ENCODE measurements at regions not wholly inside any gene's neighbourhood (a gene's known extent, or its start where the extent isn't known, plus 50 kb on each side); places are given as distances from the start of the nearest gene placed in this dataset.
"Not testable (repeated sequence)": the region's sequence is repeated elsewhere in the genome, so short reads cannot be mapped to it uniquely, and the experiment has no call there.

- no peak overlapping the region for H3K4me3 ChIP-seq (ENCODE audit: low read length)
- TF ChIP-seq CTCF (conservative IDR thresholded peaks at IDR 0.05; ENCODE audit: low read depth, low read length): no peak
- no peak for DNase-seq (ENCODE audit: low read depth)
These were observed 93.0 kb downstream of the ZBTB18 start for GRCh38 chr1:244144053-244144452.

GRCh38 chr1:244150071-244150470 lies 99.0 kb downstream of the ZBTB18 start:
- no peak for TF ChIP-seq CTCF (conservative IDR thresholded peaks at IDR 0.05; ENCODE audit: low read depth, low read length)
- no peak overlapping the region for H3K4me3 ChIP-seq (ENCODE audit: low read length)

GRCh38 chr1:244150665-244151064 lies 99.6 kb downstream of the ZBTB18 start:
- no peak overlapping the region for H3K4me3 ChIP-seq (ENCODE audit: low read length)
- no peak for TF ChIP-seq CTCF (conservative IDR thresholded peaks at IDR 0.05; ENCODE audit: low read depth, low read length)
- no peak for DNase-seq (ENCODE audit: low read depth)

More at GRCh38 chr1:244150071-244150470, 99.0 kb downstream of the ZBTB18 start:
- no peak for DNase-seq (ENCODE audit: low read depth)

GRCh38 chr1:244151537-244151936 lies 100.5 kb downstream of the ZBTB18 start:
- no peak for DNase-seq (ENCODE audit: low read depth)
- no peak overlapping the region for H3K4me3 ChIP-seq (ENCODE audit: low read length)
- no peak for TF ChIP-seq CTCF (conservative IDR thresholded peaks at IDR 0.05; ENCODE audit: low read depth, low read length)

GRCh38 chr1:244154508-244154871 lies 103.4 kb downstream of the ZBTB18 start:
- no peak for DNase-seq (ENCODE audit: low read depth)
- no peak overlapping the region for H3K4me3 ChIP-seq (ENCODE audit: low read length)
- no peak for TF ChIP-seq CTCF (conservative IDR thresholded peaks at IDR 0.05; ENCODE audit: low read depth, low read length)

- no peak overlapping the region for H3K4me3 ChIP-seq (ENCODE audit: low read length)
- DNase-seq (ENCODE audit: low read depth): no peak
- TF ChIP-seq CTCF (conservative IDR thresholded peaks at IDR 0.05; ENCODE audit: low read depth, low read length): no peak
These were observed 103.9 kb downstream of the ZBTB18 start for GRCh38 chr1:244154872-244155531.

- H3K4me3 ChIP-seq (ENCODE audit: low read length): no peak overlapping the region
These were observed 104.6 kb downstream of the ZBTB18 start for GRCh38 chr1:244155661-244156060.

GRCh38 chr1:244156617-244157016 lies 105.5 kb downstream of the ZBTB18 start:
- H3K4me3 ChIP-seq (ENCODE audit: low read length); DNase-seq (ENCODE audit: low read depth): not testable (repeated sequence)

More at GRCh38 chr1:244155661-244156060, 104.6 kb downstream of the ZBTB18 start:
- no peak for TF ChIP-seq CTCF (conservative IDR thresholded peaks at IDR 0.05; ENCODE audit: low read depth, low read length)
- DNase-seq (ENCODE audit: low read depth): no peak
